GM23338 (cell line): ENCODE measurements at regions not wholly inside any gene's neighbourhood (a gene's known extent, or its start where the extent isn't known, plus 50 kb on each side); places are given as distances from the start of the nearest gene placed in this dataset.

Experiments used
- ATAC-seq: fragments of 200-7000 bp; cut with Tn5 transposase; 3 replicates; pipeline ENCODE4 v1.9.1; 2020
- DNase-seq: peaks from one replicate; pipeline ENCODE4 v3.0.0-alpha.2; 2015; ENCODE audit warnings: low spot score
- H2AFZ ChIP-seq: fragments of 200-600 bp; sonication (generic); 2 replicates; pipeline ENCODE4 v1.8.0; 2016; ENCODE audit warnings: antibody characterized with exemption, mild to moderate bottlenecking, moderate library complexity
- H3F3A ChIP-seq: fragments of 200-600 bp; sonication (generic); replicated peaks from 2 replicates; pipeline ENCODE4 v1.8.0; 2017; ENCODE audit warnings: antibody characterized with exemption, mixed run types, low read depth
- H3K27ac ChIP-seq: fragments of 200-600 bp; sonication (generic); 2 replicates; pipeline ENCODE4 v1.6.1; 2016; ENCODE audit warnings: low read depth
- H3K27me3 ChIP-seq: fragments of 200-600 bp; sonication (generic); 2 replicates; pipeline ENCODE4 v1.8.0; 2016; ENCODE audit warnings: mild to moderate bottlenecking, mixed run types, moderate library complexity; ENCODE audit not compliant: insufficient read depth
- H3K36me3 ChIP-seq: fragments of 200-600 bp; sonication (generic); 2 replicates; pipeline ENCODE4 v1.8.0; 2016; ENCODE audit warnings: mild to moderate bottlenecking; ENCODE audit not compliant: insufficient read depth
- H3K4me1 ChIP-seq: fragments of 200-600 bp; sonication (generic); 2 replicates; pipeline ENCODE4 v1.8.0; 2016; ENCODE audit warnings: mild to moderate bottlenecking, moderate library complexity; ENCODE audit not compliant: insufficient read depth
- H3K4me2 ChIP-seq: fragments of 200-600 bp; sonication (generic); 2 replicates; pipeline ENCODE4 v1.7.1; 2017; ENCODE audit warnings: mixed run types
- H3K4me3 ChIP-seq: fragments of 200-600 bp; sonication (generic); 2 replicates; pipeline ENCODE4 v1.6.1; 2016; ENCODE audit warnings: mixed run types
- H3K79me2 ChIP-seq: fragments of 200-600 bp; sonication (generic); replicated peaks from 2 replicates; pipeline ENCODE4 v1.8.0; 2017; ENCODE audit warnings: mild to moderate bottlenecking; ENCODE audit not compliant: insufficient read depth
- H3K9me2 ChIP-seq: fragments of 200-600 bp; sonication (generic); 2 replicates; pipeline ENCODE4 v1.8.0; 2017; ENCODE audit not compliant: insufficient read depth
- H4K20me1 ChIP-seq: fragments of 200-600 bp; sonication (generic); replicated peaks from 2 replicates; pipeline ENCODE4 v1.8.0; 2017; ENCODE audit warnings: mild to moderate bottlenecking; ENCODE audit not compliant: insufficient read depth
- H3K27ac Mint-ChIP-seq: 2 replicates; pipeline ENCODE4 v1.8.0; 2020; ENCODE audit warnings: inconsistent platforms, mild to moderate bottlenecking, moderate library complexity, mixed read lengths
- H3K27me3 Mint-ChIP-seq: 3 replicates; pipeline ENCODE4 v1.8.0; 2022; ENCODE audit warnings: low read depth, mild to moderate bottlenecking, moderate library complexity, mixed read lengths, inconsistent platforms; ENCODE audit not compliant: insufficient read depth, poor library complexity
- H3K36me3 Mint-ChIP-seq: 3 replicates; pipeline ENCODE4 v1.8.0; 2021; ENCODE audit warnings: low read depth, mild to moderate bottlenecking, inconsistent platforms, moderate library complexity, mixed read lengths
- H3K4me1 Mint-ChIP-seq: 3 replicates; pipeline ENCODE4 v1.8.0; 2020; ENCODE audit warnings: mild to moderate bottlenecking, inconsistent platforms, mixed read lengths
- H3K4me3 Mint-ChIP-seq: 3 replicates; pipeline ENCODE4 v1.8.0; 2021; ENCODE audit warnings: moderate library complexity, mild to moderate bottlenecking, inconsistent platforms, mixed read lengths
- H3K9me3 Mint-ChIP-seq: 3 replicates; pipeline ENCODE4 v1.8.0; 2020; ENCODE audit warnings: moderate library complexity, mild to moderate bottlenecking, inconsistent platforms, mixed read lengths
- EZH2phosphoT487 ChIP-seq: fragments of 200-600 bp; sonication (generic); IDR thresholded peaks from one replicate; pipeline ENCODE4 v1.8.1; 2018; ENCODE audit warnings: antibody characterized with exemption; ENCODE audit not compliant: unreplicated experiment
- JUNB ChIP-seq: IDR thresholded peaks from one replicate; pipeline ENCODE4 v1.6.1; 2016; ENCODE audit warnings: antibody characterized with exemption; ENCODE audit not compliant: unreplicated experiment
- NANOG ChIP-seq: IDR thresholded peaks from 2 replicates; pipeline ENCODE4 v1.6.1; 2016; ENCODE audit warnings: antibody characterized with exemption, borderline replicate concordance
- POLR2AphosphoS5 ChIP-seq: IDR thresholded peaks from 2 replicates; pipeline ENCODE4 v1.6.1; 2016; ENCODE audit warnings: antibody characterized with exemption, low read depth
- REST ChIP-seq: IDR thresholded peaks from one replicate; pipeline ENCODE4 v1.6.1; 2018; ENCODE audit warnings: antibody characterized with exemption; ENCODE audit not compliant: unreplicated experiment
- STAT1 ChIP-seq: IDR thresholded peaks from one replicate; pipeline ENCODE4 v1.6.1; 2016; ENCODE audit warnings: antibody characterized with exemption; ENCODE audit not compliant: unreplicated experiment
- ZNF331 ChIP-seq: fragments of 250-450 bp; sonication (Bioruptor Pico); IDR thresholded peaks from 2 replicates; pipeline ENCODE4 v1.5.0; 2020; ENCODE audit warnings: low read depth, mild to moderate bottlenecking, moderate library complexity
- TF ChIP-seq, protein P1 (sequence below): fragments of 250-450 bp; sonication (Bioruptor Pico); IDR thresholded peaks from 2 replicates; pipeline ENCODE4 v1.5.0; 2020; ENCODE audit warnings: mild to moderate bottlenecking, moderate library complexity

GRCh38 chr5:5792106-5792505 lies 369.6 kb downstream of the ICE1 start:
- H3K4me2 ChIP-seq, result no peak overlapping the region
- peaks cover 18% of the 10 kb centered on the region for H3K9me2 ChIP-seq
- no peak for DNase-seq
- no peak overlapping the region for H3K4me3 ChIP-seq
- no peaks in the 10 kb centered on the region for H3K27me3 ChIP-seq
- H3K79me2 ChIP-seq, result no peaks in the 10 kb centered on the region
- H3F3A ChIP-seq, result no peaks in the 10 kb centered on the region
- H3K4me1 Mint-ChIP-seq, result peaks cover 5% of the 10 kb centered on the region; the same call in 2 of the 3 replicates
- H3K36me3 ChIP-seq, result no peaks in the 10 kb centered on the region
- H3K27me3 Mint-ChIP-seq, result peaks cover 4% of the 10 kb centered on the region
- peaks cover 7% of the 10 kb centered on the region for H3K36me3 Mint-ChIP-seq
- ATAC-seq, result no peak
- H3K4me1 ChIP-seq, result 0 out of 2 replicates have a peak, but pooled peaks cover 3% of the 10 kb centered on the region
- no peak overlapping the region for H3K27ac ChIP-seq
- H3K9me3 Mint-ChIP-seq, result peaks cover 7% of the 10 kb centered on the region
- H3K4me3 Mint-ChIP-seq, result no peak overlapping the region
- no peaks in the 10 kb centered on the region; the same call in 1 of the 2 replicates for H4K20me1 ChIP-seq
- H2AFZ ChIP-seq, result no peak overlapping the region
- H3K27ac Mint-ChIP-seq, result no peak overlapping the region
- TF ChIP-seq NANOG (no peak), JUNB (no peak), ZNF331 (CRISPR knock-in tag) (no peak), EZH2phosphoT487 (no peak), POLR2AphosphoS5 (no peak), STAT1 (no peak)
- TF ChIP-seq, protein P1, sequence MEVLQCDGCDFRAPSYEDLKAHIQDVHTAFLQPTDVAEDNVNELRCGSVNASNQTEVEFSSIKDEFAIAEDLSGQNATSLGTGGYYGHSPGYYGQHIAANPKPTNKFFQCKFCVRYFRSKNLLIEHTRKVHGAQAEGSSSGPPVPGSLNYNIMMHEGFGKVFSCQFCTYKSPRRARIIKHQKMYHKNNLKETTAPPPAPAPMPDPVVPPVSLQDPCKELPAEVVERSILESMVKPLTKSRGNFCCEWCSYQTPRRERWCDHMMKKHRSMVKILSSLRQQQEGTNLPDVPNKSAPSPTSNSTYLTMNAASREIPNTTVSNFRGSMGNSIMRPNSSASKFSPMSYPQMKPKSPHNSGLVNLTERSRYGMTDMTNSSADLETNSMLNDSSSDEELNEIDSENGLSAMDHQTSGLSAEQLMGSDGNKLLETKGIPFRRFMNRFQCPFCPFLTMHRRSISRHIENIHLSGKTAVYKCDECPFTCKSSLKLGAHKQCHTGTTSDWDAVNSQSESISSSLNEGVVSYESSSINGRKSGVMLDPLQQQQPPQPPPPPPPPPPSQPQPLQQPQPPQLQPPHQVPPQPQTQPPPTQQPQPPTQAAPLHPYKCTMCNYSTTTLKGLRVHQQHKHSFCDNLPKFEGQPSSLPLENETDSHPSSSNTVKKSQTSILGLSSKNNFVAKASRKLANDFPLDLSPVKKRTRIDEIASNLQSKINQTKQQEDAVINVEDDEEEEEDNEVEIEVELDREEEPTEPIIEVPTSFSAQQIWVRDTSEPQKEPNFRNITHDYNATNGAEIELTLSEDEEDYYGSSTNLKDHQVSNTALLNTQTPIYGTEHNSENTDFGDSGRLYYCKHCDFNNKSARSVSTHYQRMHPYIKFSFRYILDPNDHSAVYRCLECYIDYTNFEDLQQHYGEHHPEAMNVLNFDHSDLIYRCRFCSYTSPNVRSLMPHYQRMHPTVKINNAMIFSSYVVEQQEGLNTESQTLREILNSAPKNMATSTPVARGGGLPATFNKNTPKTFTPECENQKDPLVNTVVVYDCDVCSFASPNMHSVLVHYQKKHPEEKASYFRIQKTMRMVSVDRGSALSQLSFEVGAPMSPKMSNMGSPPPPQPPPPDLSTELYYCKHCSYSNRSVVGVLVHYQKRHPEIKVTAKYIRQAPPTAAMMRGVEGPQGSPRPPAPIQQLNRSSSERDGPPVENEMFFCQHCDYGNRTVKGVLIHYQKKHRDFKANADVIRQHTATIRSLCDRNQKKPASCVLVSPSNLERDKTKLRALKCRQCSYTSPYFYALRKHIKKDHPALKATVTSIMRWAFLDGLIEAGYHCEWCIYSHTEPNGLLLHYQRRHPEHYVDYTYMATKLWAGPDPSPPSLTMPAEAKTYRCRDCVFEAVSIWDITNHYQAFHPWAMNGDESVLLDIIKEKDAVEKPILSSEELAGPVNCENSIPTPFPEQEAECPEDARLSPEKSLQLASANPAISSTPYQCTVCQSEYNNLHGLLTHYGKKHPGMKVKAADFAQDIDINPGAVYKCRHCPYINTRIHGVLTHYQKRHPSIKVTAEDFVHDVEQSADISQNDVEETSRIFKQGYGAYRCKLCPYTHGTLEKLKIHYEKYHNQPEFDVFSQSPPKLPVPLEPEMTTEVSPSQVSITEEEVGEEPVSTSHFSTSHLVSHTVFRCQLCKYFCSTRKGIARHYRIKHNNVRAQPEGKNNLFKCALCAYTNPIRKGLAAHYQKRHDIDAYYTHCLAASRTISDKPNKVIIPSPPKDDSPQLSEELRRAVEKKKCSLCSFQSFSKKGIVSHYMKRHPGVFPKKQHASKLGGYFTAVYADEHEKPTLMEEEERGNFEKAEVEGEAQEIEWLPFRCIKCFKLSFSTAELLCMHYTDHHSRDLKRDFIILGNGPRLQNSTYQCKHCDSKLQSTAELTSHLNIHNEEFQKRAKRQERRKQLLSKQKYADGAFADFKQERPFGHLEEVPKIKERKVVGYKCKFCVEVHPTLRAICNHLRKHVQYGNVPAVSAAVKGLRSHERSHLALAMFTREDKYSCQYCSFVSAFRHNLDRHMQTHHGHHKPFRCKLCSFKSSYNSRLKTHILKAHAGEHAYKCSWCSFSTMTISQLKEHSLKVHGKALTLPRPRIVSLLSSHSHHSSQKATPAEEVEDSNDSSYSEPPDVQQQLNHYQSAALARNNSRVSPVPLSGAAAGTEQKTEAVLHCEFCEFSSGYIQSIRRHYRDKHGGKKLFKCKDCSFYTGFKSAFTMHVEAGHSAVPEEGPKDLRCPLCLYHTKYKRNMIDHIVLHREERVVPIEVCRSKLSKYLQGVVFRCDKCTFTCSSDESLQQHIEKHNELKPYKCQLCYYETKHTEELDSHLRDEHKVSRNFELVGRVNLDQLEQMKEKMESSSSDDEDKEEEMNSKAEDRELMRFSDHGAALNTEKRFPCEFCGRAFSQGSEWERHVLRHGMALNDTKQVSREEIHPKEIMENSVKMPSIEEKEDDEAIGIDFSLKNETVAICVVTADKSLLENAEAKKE, result no peak

DNA sequence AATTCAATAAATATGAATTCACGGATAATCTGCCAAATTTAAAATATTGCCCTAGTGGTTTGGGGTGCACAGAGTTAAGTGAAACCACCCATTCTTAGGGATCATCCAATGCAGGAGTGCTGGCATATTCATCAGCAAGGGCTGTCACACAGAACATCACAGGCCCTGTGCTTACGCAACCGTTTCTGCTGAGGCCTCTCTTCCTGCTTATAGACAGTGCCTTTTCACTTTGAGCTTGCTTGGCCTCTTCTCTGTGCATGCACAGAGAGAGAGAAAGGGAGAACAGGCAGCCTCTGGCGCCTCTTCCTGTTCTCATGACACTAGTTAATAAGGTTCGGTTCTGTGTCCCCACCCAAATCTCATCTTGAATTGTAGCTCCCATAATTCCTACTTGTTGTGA lies 366.3 kb downstream of the ICE1 start:
- H4K20me1 ChIP-seq, result no peaks in the 10 kb centered on the region; the same call in 1 of the 2 replicates
- Mint-ChIP-seq H3K36me3 (peaks cover 17% of the 10 kb centered on the region), H3K9me3 (peaks cover 19% of the 10 kb centered on the region), H3K27me3 (peaks cover 4% of the 10 kb centered on the region), H3K4me3 (no peak overlapping the region), H3K4me1 (peaks cover 12% of the 10 kb centered on the region), H3K27ac (no peak overlapping the region)
- no peak overlapping the region for H2AFZ ChIP-seq
- H3K4me1 ChIP-seq, result peaks cover 12% of the 10 kb centered on the region
- peaks cover 18% of the 10 kb centered on the region for H3K9me2 ChIP-seq
- DNase-seq, result no peak
- no peaks in the 10 kb centered on the region for H3F3A ChIP-seq
- no peak overlapping the region for H3K4me2 ChIP-seq
- no peaks in the 10 kb centered on the region for H3K79me2 ChIP-seq
- H3K4me3 ChIP-seq, result no peak overlapping the region
- H3K36me3 ChIP-seq, result no peaks in the 10 kb centered on the region
- TF ChIP-seq REST, result no peak
- H3K27ac ChIP-seq, result no peak overlapping the region
- H3K27me3 ChIP-seq, result no peaks in the 10 kb centered on the region
- ATAC-seq, result no peak
